Left renal cortex interstitium (tissue), 4 donors: ENCODE measurements at regions not wholly inside any gene's neighbourhood (a gene's known extent, or its start where the extent isn't known, plus 50 kb on each side); places are given as distances from the start of the nearest gene placed in this dataset.

Experiments
- DNase-seq, 4 donors: peaks; one replicate each; pipeline ENCODE4 v3.0.0-alpha.2; 2013; ENCODE audit warnings: low read depth in 4 of 4, low spot score in 2 of 4, missing footprints in 1 of 4

- DNase-seq: no peak
Measured at GRCh38 chr2:238632181-238633060, 205.7 kb downstream of the ASB1 start.

GRCh38 chr2:238633426-238634328 is 206.9 kb downstream of the ASB1 start:
- DNase-seq: no peak

GRCh38 chr2:238634701-238635357 is 208.1 kb downstream of the ASB1 start:
- no peak for DNase-seq

GRCh38 chr2:238635647-238636051 is 208.9 kb downstream of the ASB1 start:
- DNase-seq: no peak

GRCh38 chr2:238636269-238637073 is 209.7 kb downstream of the ASB1 start:
- DNase-seq: no peak

GRCh38 chr2:238638100-238638981 is 209.5 kb upstream of the TWIST2 start:
- no peak for DNase-seq

GRCh38 chr2:238638982-238639628 is 208.8 kb upstream of the TWIST2 start:
- no peak for DNase-seq

- no peak for DNase-seq
Measured at GRCh38 chr2:238640486-238640885, 207.4 kb upstream of the TWIST2 start.

- DNase-seq: no peak
Measured at GRCh38 chr2:238642973-238643372, 204.9 kb upstream of the TWIST2 start.

GRCh38 chr2:238643400-238643907 is 204.4 kb upstream of the TWIST2 start:
- DNase-seq: no peak

- DNase-seq: no peak
Measured at GRCh38 chr2:238644095-238645081, 203.5 kb upstream of the TWIST2 start.

GRCh38 chr2:238645095-238645494 is 202.8 kb upstream of the TWIST2 start:
- no peak for DNase-seq

- DNase-seq: no peak
Measured at GRCh38 chr2:238645716-238646115, 202.2 kb upstream of the TWIST2 start.

- no peak for DNase-seq
Measured at GRCh38 chr2:238646281-238646680, 201.6 kb upstream of the TWIST2 start.

GRCh38 chr2:238646803-238647202 is 201.1 kb upstream of the TWIST2 start:
- DNase-seq: no peak

- DNase-seq: no peak
Measured at GRCh38 chr2:238649123-238649522, 198.8 kb upstream of the TWIST2 start.

GRCh38 chr2:238649936-238650518 is 197.9 kb upstream of the TWIST2 start:
- DNase-seq: no peak
